GM13976 (cell line): ENCODE measurements at regions not wholly inside any gene's neighbourhood (a gene's known extent, or its start where the extent isn't known, plus 50 kb on each side); places are given as distances from the start of the nearest gene placed in this dataset.

Experiments used
- DNase-seq: peaks from one replicate; pipeline ENCODE4 v3.0.0; 2012; ENCODE audit warnings: low spot score
- in situ Hi-C: fragments of 300-500 bp; cut with MboI; formaldehyde crosslinking; loops from one replicate; pipeline ENCODE4 v1.12.0; 2022; ENCODE audit warnings: low sequenced_read_pairs, mixed read lengths, inconsistent platforms; ENCODE audit not compliant: unreplicated experiment
- TF ChIP-seq, protein P1 (sequence below): IDR thresholded peaks from 2 replicates; pipeline ENCODE4 v1.5.1; 2012; ENCODE audit warnings: borderline replicate concordance, mild to moderate bottlenecking; ENCODE audit not compliant: insufficient read depth; ENCODE audit errors: extremely low read depth, missing control alignments, control extremely low read depth

DNA sequence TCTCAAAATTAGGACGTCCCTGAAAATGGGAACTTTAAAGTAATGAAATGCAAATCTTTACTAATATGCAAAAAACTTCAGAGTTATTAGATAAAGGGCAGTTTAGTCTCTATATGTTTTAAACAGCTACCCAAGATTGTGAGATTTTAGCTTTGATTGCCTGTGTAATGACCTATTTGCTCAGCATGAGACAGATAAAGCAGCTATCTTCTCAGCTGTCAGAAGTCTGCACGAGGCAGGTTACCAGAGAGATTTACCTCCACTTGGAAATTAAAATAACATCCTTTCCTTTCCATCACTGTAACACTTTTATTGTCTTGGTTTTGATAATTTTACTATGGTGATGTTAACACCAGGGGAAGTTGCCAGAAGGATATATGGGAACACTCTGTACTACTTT lies 436.6 kb upstream of the OPRM1 start:
- TF ChIP-seq, protein P1, sequence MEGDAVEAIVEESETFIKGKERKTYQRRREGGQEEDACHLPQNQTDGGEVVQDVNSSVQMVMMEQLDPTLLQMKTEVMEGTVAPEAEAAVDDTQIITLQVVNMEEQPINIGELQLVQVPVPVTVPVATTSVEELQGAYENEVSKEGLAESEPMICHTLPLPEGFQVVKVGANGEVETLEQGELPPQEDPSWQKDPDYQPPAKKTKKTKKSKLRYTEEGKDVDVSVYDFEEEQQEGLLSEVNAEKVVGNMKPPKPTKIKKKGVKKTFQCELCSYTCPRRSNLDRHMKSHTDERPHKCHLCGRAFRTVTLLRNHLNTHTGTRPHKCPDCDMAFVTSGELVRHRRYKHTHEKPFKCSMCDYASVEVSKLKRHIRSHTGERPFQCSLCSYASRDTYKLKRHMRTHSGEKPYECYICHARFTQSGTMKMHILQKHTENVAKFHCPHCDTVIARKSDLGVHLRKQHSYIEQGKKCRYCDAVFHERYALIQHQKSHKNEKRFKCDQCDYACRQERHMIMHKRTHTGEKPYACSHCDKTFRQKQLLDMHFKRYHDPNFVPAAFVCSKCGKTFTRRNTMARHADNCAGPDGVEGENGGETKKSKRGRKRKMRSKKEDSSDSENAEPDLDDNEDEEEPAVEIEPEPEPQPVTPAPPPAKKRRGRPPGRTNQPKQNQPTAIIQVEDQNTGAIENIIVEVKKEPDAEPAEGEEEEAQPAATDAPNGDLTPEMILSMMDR: no peak

DNA sequence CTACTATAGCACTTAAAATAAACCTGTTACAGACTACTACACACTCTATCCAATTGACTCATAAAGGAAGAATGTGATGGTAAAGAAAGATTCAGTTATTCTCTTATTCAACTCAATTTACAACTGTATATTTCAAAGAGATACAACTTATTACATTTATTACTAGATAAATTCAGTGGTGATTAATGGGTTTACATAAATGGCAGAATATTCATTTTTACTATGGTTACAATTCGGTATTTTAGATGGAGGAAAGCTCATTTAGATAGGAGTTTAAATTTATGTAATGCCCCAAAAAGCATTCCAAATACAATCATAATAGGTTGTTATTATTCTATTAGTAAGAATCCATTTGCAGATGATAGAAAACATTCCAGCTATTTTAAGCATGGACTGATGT lies 439.1 kb upstream of the OPRM1 start:
- DNase-seq: no peak
- TF ChIP-seq, protein P1: no peak
- in situ Hi-C loops: no loop called here

More for the DNA sequence above, 436.6 kb upstream of the OPRM1 start:
- in situ Hi-C loops: no loop called here
- DNase-seq: no peak

DNA sequence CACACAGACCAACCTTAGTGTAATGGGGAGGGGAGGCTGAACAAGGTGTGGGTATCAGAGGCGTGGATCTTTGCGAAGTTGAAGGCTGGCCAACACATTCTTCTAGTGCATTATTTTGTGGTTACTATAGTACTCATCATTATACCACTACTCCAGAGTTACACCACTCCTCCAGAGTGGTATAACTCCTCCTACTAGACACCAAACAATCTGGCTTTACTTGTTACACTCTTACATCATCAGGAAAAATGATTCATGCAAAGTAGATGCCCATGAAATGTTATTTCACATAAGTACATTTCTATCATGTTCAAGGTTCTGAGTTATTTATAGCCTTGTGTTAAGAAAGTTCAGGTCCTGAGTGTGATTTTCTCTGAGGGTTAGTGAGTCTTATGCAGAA lies 443.1 kb upstream of the OPRM1 start:
- in situ Hi-C loops: no loop called here
- DNase-seq: no peak

DNA sequence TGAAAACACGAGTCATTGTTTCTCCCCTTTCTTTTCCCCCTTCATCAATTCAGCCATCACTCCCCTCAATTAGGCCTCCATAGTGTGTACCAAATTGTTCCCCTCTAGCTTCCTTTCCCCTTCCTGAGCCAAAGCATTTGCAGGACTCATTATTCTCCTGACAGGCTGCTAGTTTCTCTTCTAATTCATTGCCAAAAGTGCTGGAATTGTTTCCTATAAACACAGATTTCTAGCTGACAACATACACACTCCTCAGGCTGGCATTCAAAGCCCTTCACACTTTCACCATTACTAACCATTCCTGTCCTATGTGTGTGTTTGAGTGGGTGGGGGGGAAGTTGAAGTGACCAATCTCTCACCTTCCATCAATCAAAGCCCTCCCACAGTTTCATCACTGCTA lies 444.2 kb upstream of the OPRM1 start:
- TF ChIP-seq, protein P1: no peak
- in situ Hi-C loops: no loop called here

More for the DNA sequence above, 443.1 kb upstream of the OPRM1 start:
- TF ChIP-seq, protein P1: no peak

DNA sequence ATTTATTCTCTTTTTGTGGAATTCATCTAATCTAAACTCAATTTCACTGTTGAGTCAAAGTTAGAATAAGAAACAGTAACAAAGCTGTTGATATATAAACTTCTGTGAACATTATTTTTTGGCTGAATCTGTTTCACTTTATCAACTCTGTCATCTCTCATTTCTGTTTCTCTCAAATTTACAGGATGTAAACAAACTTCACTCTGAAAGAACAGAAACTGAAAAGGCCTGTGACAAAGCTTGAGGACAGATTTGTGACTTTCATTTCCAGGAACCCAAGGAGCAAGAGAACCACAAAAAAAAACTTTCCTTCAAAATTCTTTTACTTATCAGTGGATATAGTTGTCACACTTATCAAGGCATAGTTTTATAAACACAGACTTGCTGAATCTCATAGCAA lies 447.9 kb upstream of the OPRM1 start:
- TF ChIP-seq, protein P1: no peak
- peak; percentile 3 for DNase-seq
- in situ Hi-C loops: no loop called here

More for the DNA sequence above, 444.2 kb upstream of the OPRM1 start:
- DNase-seq: no peak

DNA sequence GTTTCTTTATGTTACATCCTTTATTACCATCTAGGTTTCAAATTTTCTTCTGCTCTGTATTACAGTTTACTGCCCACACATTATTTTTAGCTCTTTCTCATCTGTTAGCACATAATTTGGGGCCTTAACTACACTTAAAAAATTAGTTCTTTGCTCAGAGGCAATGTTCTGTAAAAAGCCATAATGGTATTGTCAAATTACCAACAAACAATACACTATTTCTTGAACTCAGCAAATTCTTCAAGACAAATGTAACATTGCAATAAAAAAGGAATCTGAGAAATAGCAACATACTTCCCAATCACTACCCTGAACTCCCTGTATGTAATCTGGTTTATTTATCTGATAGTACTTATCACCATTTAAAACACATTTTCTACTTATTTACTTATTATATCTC lies 448.6 kb upstream of the OPRM1 start:
- TF ChIP-seq, protein P1: no peak
- in situ Hi-C loops: no loop called here
- DNase-seq: no peak

DNA sequence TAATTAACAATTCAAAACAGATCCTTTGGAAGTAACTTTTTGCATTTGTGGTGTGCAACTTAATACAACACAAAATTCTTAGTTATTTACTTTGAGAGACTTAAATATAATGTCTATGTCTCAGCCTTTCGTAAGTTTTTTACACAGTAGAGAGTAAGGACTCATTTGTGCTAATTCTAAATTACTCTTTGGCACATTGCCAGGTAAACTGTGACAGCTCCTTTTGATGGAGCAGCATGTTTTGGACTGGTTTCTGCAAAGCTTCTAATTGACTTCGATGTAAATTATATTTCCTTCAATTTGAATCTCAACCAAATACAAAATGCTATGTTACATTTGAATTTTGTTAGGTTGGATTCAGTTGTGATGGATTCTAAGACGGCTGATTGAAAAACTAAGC lies 450.7 kb upstream of the OPRM1 start:
- no peak for DNase-seq
- TF ChIP-seq, protein P1: no peak
- in situ Hi-C loops: no loop called here
